GM23338 (cell line): ENCODE measurements at regions not wholly inside any gene's neighbourhood (a gene's known extent, or its start where the extent isn't known, plus 50 kb on each side); places are given as distances from the start of the nearest gene placed in this dataset.

Experiments used
- ATAC-seq: fragments of 200-7000 bp; cut with Tn5 transposase; 3 replicates; pipeline ENCODE4 v1.9.1; 2020
- DNase-seq: peaks from one replicate; pipeline ENCODE4 v3.0.0-alpha.2; 2015; ENCODE audit warnings: low spot score
- H2AFZ ChIP-seq: fragments of 200-600 bp; sonication (generic); 2 replicates; pipeline ENCODE4 v1.8.0; 2016; ENCODE audit warnings: antibody characterized with exemption, mild to moderate bottlenecking, moderate library complexity
- H3F3A ChIP-seq: fragments of 200-600 bp; sonication (generic); replicated peaks from 2 replicates; pipeline ENCODE4 v1.8.0; 2017; ENCODE audit warnings: antibody characterized with exemption, mixed run types, low read depth
- H3K27ac ChIP-seq: fragments of 200-600 bp; sonication (generic); 2 replicates; pipeline ENCODE4 v1.6.1; 2016; ENCODE audit warnings: low read depth
- H3K27me3 ChIP-seq: fragments of 200-600 bp; sonication (generic); 2 replicates; pipeline ENCODE4 v1.8.0; 2016; ENCODE audit warnings: mild to moderate bottlenecking, mixed run types, moderate library complexity; ENCODE audit not compliant: insufficient read depth
- H3K36me3 ChIP-seq: fragments of 200-600 bp; sonication (generic); 2 replicates; pipeline ENCODE4 v1.8.0; 2016; ENCODE audit warnings: mild to moderate bottlenecking; ENCODE audit not compliant: insufficient read depth
- H3K4me1 ChIP-seq: fragments of 200-600 bp; sonication (generic); 2 replicates; pipeline ENCODE4 v1.8.0; 2016; ENCODE audit warnings: mild to moderate bottlenecking, moderate library complexity; ENCODE audit not compliant: insufficient read depth
- H3K4me2 ChIP-seq: fragments of 200-600 bp; sonication (generic); 2 replicates; pipeline ENCODE4 v1.7.1; 2017; ENCODE audit warnings: mixed run types
- H3K4me3 ChIP-seq: fragments of 200-600 bp; sonication (generic); 2 replicates; pipeline ENCODE4 v1.6.1; 2016; ENCODE audit warnings: mixed run types
- H3K79me2 ChIP-seq: fragments of 200-600 bp; sonication (generic); replicated peaks from 2 replicates; pipeline ENCODE4 v1.8.0; 2017; ENCODE audit warnings: mild to moderate bottlenecking; ENCODE audit not compliant: insufficient read depth
- H3K9me2 ChIP-seq: fragments of 200-600 bp; sonication (generic); 2 replicates; pipeline ENCODE4 v1.8.0; 2017; ENCODE audit not compliant: insufficient read depth
- H4K20me1 ChIP-seq: fragments of 200-600 bp; sonication (generic); replicated peaks from 2 replicates; pipeline ENCODE4 v1.8.0; 2017; ENCODE audit warnings: mild to moderate bottlenecking; ENCODE audit not compliant: insufficient read depth
- H3K27ac Mint-ChIP-seq: 2 replicates; pipeline ENCODE4 v1.8.0; 2020; ENCODE audit warnings: inconsistent platforms, mild to moderate bottlenecking, moderate library complexity, mixed read lengths
- H3K27me3 Mint-ChIP-seq: 3 replicates; pipeline ENCODE4 v1.8.0; 2022; ENCODE audit warnings: low read depth, mild to moderate bottlenecking, moderate library complexity, mixed read lengths, inconsistent platforms; ENCODE audit not compliant: insufficient read depth, poor library complexity
- H3K36me3 Mint-ChIP-seq: 3 replicates; pipeline ENCODE4 v1.8.0; 2021; ENCODE audit warnings: low read depth, mild to moderate bottlenecking, inconsistent platforms, moderate library complexity, mixed read lengths
- H3K4me1 Mint-ChIP-seq: 3 replicates; pipeline ENCODE4 v1.8.0; 2020; ENCODE audit warnings: mild to moderate bottlenecking, inconsistent platforms, mixed read lengths
- H3K4me3 Mint-ChIP-seq: 3 replicates; pipeline ENCODE4 v1.8.0; 2021; ENCODE audit warnings: moderate library complexity, mild to moderate bottlenecking, inconsistent platforms, mixed read lengths
- H3K9me3 Mint-ChIP-seq: 3 replicates; pipeline ENCODE4 v1.8.0; 2020; ENCODE audit warnings: moderate library complexity, mild to moderate bottlenecking, inconsistent platforms, mixed read lengths
- CREB1 ChIP-seq: fragments of 250-450 bp; sonication (Bioruptor Pico); IDR thresholded peaks from 2 replicates; pipeline ENCODE4 v1.5.0; 2020; ENCODE audit warnings: low read depth, mild to moderate bottlenecking, moderate library complexity
- ETS1 ChIP-seq: IDR thresholded peaks from 2 replicates; pipeline ENCODE4 v1.6.1; 2016; ENCODE audit warnings: antibody characterized with exemption
- EZH2 ChIP-seq: fragments of 200-600 bp; sonication (generic); IDR thresholded peaks from one replicate; pipeline ENCODE4 v1.8.0; 2017; ENCODE audit warnings: antibody characterized with exemption, mild to moderate bottlenecking, low read depth; ENCODE audit not compliant: unreplicated experiment
- EZH2phosphoT487 ChIP-seq: fragments of 200-600 bp; sonication (generic); IDR thresholded peaks from one replicate; pipeline ENCODE4 v1.8.1; 2018; ENCODE audit warnings: antibody characterized with exemption; ENCODE audit not compliant: unreplicated experiment
- POLR2AphosphoS5 ChIP-seq: IDR thresholded peaks from 2 replicates; pipeline ENCODE4 v1.6.1; 2016; ENCODE audit warnings: antibody characterized with exemption, low read depth
- STAT1 ChIP-seq: IDR thresholded peaks from one replicate; pipeline ENCODE4 v1.6.1; 2016; ENCODE audit warnings: antibody characterized with exemption; ENCODE audit not compliant: unreplicated experiment
- ZNF114 ChIP-seq: fragments of 250-450 bp; sonication (Bioruptor Pico); IDR thresholded peaks from 2 replicates; pipeline ENCODE4 v1.5.0; 2020; ENCODE audit warnings: mild to moderate bottlenecking, moderate library complexity
- ZNF331 ChIP-seq: fragments of 250-450 bp; sonication (Bioruptor Pico); IDR thresholded peaks from 2 replicates; pipeline ENCODE4 v1.5.0; 2020; ENCODE audit warnings: low read depth, mild to moderate bottlenecking, moderate library complexity
- TF ChIP-seq, protein P1 (sequence below), 2 experiments: fragments of 200-600 bp in 1 of 2; sonication (generic) in 1 of 2; conservative IDR thresholded peaks; 2 replicates each; pipeline versions ENCODE4 v1.5.1 to v1.6.1; 2016 to 2017; ENCODE audit warnings: antibody characterized with exemption in 2 of 2, low read depth in 2 of 2, mild to moderate bottlenecking in 2 of 2, moderate library complexity in 1 of 2
- TF ChIP-seq, protein P2 (sequence below): IDR thresholded peaks from one replicate; pipeline ENCODE4 v1.6.1; 2018; ENCODE audit warnings: antibody characterized with exemption; ENCODE audit not compliant: unreplicated experiment

DNA sequence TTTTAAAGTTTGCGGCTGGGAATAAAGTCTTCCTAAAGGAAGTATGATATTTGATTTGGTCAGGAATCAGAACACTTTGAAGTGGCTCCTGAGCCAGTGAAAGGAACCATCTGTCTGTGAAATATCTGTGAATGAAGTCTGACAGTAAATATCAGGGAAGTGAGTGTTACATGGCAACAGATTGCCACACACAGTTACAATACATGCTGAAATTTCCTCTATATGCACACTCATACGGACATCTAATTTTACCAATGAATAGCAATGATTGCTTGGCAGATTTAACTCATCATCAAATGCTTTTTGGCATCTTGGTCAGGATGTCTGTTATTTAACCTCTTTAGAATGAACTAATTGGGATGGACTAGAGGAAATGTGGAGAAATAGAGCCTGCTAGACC, 1023.8 kb downstream of the FAT4 start:
- H3K36me3 Mint-ChIP-seq, result no peaks in the 10 kb centered on the region
- Histone ChIP-seq H3F3A (no peaks in the 10 kb centered on the region), H3K4me2 (no peak overlapping the region), H3K36me3 (no peaks in the 10 kb centered on the region), H3K79me2 (no peaks in the 10 kb centered on the region), H3K4me1 (peaks cover 13% of the 10 kb centered on the region), H3K9me2 (no peaks in the 10 kb centered on the region), H3K27me3 (no peaks in the 10 kb centered on the region), H2AFZ (no peak overlapping the region), H3K4me3 (no peak overlapping the region), H4K20me1 (no peaks in the 10 kb centered on the region), H3K27ac (no peak overlapping the region)
- peaks cover 9% of the 10 kb centered on the region for H3K4me1 Mint-ChIP-seq
- TF ChIP-seq STAT1 (no peak), EZH2phosphoT487 (no peak), ZNF114 (CRISPR knock-in tag) (no peak), ETS1 (no peak), POLR2AphosphoS5 (no peak)
- TF ChIP-seq, protein P1, sequence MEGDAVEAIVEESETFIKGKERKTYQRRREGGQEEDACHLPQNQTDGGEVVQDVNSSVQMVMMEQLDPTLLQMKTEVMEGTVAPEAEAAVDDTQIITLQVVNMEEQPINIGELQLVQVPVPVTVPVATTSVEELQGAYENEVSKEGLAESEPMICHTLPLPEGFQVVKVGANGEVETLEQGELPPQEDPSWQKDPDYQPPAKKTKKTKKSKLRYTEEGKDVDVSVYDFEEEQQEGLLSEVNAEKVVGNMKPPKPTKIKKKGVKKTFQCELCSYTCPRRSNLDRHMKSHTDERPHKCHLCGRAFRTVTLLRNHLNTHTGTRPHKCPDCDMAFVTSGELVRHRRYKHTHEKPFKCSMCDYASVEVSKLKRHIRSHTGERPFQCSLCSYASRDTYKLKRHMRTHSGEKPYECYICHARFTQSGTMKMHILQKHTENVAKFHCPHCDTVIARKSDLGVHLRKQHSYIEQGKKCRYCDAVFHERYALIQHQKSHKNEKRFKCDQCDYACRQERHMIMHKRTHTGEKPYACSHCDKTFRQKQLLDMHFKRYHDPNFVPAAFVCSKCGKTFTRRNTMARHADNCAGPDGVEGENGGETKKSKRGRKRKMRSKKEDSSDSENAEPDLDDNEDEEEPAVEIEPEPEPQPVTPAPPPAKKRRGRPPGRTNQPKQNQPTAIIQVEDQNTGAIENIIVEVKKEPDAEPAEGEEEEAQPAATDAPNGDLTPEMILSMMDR (conservative IDR thresholded peaks at IDR 0.05; ENCODE audit: low read depth in 2 of 2), result no peak
- no peaks in the 10 kb centered on the region for H3K27me3 Mint-ChIP-seq
- no peak overlapping the region for H3K4me3 Mint-ChIP-seq
- no peak overlapping the region; the same call in 1 of the 2 replicates for H3K27ac Mint-ChIP-seq
- ATAC-seq (no peak), DNase-seq (no peak)
- H3K9me3 Mint-ChIP-seq, result no peaks in the 10 kb centered on the region

GRCh38 chr4:126341927-126342326, 1027.2 kb downstream of the FAT4 start:
- Histone ChIP-seq H4K20me1 (no peaks in the 10 kb centered on the region), H3K27me3 (no peaks in the 10 kb centered on the region), H3K36me3 (no peaks in the 10 kb centered on the region), H3F3A (no peaks in the 10 kb centered on the region), H3K9me2 (no peaks in the 10 kb centered on the region), H3K27ac (no peak overlapping the region), H3K4me1 (peaks cover 13% of the 10 kb centered on the region), H3K4me2 (no peak overlapping the region), H3K4me3 (no peak overlapping the region), H2AFZ (no peak overlapping the region), H3K79me2 (no peaks in the 10 kb centered on the region)
- TF ChIP-seq CREB1 (CRISPR knock-in tag) (no peak), ZNF114 (CRISPR knock-in tag) (no peak), EZH2 (no peak), EZH2phosphoT487 (no peak), ZNF331 (CRISPR knock-in tag) (no peak)
- TF ChIP-seq, protein P2, sequence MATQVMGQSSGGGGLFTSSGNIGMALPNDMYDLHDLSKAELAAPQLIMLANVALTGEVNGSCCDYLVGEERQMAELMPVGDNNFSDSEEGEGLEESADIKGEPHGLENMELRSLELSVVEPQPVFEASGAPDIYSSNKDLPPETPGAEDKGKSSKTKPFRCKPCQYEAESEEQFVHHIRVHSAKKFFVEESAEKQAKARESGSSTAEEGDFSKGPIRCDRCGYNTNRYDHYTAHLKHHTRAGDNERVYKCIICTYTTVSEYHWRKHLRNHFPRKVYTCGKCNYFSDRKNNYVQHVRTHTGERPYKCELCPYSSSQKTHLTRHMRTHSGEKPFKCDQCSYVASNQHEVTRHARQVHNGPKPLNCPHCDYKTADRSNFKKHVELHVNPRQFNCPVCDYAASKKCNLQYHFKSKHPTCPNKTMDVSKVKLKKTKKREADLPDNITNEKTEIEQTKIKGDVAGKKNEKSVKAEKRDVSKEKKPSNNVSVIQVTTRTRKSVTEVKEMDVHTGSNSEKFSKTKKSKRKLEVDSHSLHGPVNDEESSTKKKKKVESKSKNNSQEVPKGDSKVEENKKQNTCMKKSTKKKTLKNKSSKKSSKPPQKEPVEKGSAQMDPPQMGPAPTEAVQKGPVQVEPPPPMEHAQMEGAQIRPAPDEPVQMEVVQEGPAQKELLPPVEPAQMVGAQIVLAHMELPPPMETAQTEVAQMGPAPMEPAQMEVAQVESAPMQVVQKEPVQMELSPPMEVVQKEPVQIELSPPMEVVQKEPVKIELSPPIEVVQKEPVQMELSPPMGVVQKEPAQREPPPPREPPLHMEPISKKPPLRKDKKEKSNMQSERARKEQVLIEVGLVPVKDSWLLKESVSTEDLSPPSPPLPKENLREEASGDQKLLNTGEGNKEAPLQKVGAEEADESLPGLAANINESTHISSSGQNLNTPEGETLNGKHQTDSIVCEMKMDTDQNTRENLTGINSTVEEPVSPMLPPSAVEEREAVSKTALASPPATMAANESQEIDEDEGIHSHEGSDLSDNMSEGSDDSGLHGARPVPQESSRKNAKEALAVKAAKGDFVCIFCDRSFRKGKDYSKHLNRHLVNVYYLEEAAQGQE, result no peak
- Mint-ChIP-seq H3K9me3 (no peaks in the 10 kb centered on the region), H3K4me1 (peaks cover 9% of the 10 kb centered on the region), H3K27ac (no peak overlapping the region), H3K36me3 (no peaks in the 10 kb centered on the region), H3K27me3 (no peaks in the 10 kb centered on the region), H3K4me3 (no peak overlapping the region)
- ATAC-seq (no peak), DNase-seq (peak; percentile 9)
